NT2/D1 (cell line): ENCODE measurements at regions not wholly inside any gene's neighbourhood (a gene's known extent, or its start where the extent isn't known, plus 50 kb on each side); places are given as distances from the start of the nearest gene placed in this dataset.

Source experiments
- SUZ12 ChIP-seq: IDR thresholded peaks from 2 replicates; pipeline ENCODE4 v1.6.1; 2011; ENCODE audit not compliant: insufficient read length, insufficient read depth; ENCODE audit errors: extremely low read depth
- YY1 ChIP-seq: IDR thresholded peaks from 2 replicates; pipeline ENCODE4 v1.6.1; 2011; ENCODE audit not compliant: insufficient read length, insufficient read depth
- ZNF274 ChIP-seq: IDR thresholded peaks from 2 replicates; pipeline ENCODE4 v1.6.1; 2011; ENCODE audit warnings: mild to moderate bottlenecking, low read depth, low read length

DNA sequence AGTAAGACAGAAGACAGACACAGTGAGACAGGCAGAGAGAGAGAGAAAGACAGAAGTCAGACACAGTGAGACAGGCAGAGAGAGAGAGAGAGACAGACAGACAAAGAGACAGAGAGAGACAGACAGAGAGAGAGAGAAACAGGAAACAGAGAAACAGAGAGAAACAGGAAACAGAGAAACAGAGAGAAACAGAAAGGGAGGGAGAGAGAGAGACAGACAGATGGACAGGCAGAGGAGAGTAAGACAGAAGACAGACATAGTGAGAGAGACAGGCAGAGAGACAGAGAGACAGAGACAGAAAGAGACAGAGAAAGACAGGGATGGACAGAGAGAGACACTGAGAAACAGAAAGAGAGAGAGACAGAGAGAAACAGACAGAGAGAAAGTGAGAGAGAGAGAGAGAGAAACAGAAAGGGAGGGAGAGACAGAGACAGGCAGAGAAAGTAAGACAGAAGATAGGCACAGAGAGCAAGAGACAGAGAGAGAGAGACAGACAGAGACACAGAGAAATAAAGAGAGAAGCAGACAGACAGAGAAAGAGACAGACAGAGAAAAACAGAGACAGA is 109.3 kb upstream of the ANKRD30BL start:
- no peak for TF ChIP-seq ZNF274
- no peak for TF ChIP-seq YY1
- no peak for TF ChIP-seq SUZ12
